ENCODE measurements at regions not wholly inside any gene's neighbourhood (a gene's known extent, or its start where the extent isn't known, plus 50 kb on each side); places are given as distances from the start of the nearest gene placed in this dataset.

DNA sequence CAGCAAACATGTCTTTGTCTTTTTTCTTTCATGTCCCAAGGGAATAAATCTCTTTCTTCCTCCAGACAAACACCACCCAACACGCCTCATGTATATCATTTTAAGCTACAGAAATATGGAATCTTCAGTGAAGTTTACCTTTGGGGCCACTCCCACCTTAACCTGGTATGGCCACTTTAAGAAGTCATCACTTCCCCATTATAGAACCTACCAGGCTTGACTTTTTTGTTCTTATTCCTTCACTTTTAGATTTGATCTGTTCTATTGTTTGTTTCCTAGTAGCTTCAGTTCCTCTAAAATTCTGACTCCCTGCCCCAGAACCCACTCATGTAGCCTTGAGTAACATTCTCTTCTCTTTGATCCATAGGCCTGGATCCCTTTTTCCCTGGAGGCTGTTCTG, 226.3 kb downstream of the HLX start:
- TF ChIP-seq, protein P1, sequence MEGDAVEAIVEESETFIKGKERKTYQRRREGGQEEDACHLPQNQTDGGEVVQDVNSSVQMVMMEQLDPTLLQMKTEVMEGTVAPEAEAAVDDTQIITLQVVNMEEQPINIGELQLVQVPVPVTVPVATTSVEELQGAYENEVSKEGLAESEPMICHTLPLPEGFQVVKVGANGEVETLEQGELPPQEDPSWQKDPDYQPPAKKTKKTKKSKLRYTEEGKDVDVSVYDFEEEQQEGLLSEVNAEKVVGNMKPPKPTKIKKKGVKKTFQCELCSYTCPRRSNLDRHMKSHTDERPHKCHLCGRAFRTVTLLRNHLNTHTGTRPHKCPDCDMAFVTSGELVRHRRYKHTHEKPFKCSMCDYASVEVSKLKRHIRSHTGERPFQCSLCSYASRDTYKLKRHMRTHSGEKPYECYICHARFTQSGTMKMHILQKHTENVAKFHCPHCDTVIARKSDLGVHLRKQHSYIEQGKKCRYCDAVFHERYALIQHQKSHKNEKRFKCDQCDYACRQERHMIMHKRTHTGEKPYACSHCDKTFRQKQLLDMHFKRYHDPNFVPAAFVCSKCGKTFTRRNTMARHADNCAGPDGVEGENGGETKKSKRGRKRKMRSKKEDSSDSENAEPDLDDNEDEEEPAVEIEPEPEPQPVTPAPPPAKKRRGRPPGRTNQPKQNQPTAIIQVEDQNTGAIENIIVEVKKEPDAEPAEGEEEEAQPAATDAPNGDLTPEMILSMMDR (IDR thresholded peaks at IDR 0.05; ENCODE audit: low read depth, low read length), result no peak
- H3K4me3 ChIP-seq (ENCODE audit: low read depth, low read length), result no peak overlapping the region

DNA sequence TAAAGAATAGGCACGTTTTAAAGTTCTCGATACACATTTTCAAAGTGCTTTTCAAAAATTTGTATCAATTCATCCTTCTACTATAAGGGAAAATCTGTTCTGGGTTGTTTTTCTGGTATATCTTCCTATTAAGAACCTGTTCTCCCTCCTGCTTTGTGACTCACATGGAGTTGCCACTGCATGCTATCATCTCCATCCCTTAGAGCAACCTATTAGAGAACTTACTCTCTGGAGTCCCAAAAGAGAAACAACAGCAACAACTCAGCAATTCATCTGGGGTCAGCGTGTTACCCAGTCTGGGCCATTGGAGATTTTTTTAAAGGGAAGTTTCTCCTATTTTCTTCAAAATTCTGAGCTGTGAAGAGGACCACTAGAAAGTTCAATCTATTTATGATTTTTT, 227.4 kb downstream of the HLX start:
- TF ChIP-seq, protein P1 (IDR thresholded peaks at IDR 0.05; ENCODE audit: low read depth, low read length), result no peak
- no peak overlapping the region for H3K4me3 ChIP-seq (ENCODE audit: low read depth, low read length)

DNA sequence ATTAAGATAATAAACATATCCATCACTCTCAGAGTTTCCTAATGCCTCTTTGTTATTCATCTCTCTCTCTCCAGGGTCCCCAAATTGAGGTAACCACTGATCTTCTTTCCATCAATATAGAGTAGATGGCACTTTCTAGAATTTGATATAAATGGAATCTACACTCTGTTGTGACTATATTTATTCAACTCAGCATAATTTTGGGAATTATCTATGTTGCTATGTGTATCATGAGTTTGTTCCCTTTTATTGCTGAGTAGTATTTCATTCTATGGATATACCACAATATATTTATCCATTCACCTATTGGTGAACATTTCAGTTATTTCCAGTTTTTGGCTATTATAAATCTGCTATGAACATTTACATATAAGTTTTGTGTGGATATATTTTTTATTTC, 230.7 kb downstream of the HLX start:
- TF ChIP-seq, protein P1 (IDR thresholded peaks at IDR 0.05; ENCODE audit: low read depth, low read length), result no peak
- no peak overlapping the region for H3K4me3 ChIP-seq (ENCODE audit: low read depth, low read length)

DNA sequence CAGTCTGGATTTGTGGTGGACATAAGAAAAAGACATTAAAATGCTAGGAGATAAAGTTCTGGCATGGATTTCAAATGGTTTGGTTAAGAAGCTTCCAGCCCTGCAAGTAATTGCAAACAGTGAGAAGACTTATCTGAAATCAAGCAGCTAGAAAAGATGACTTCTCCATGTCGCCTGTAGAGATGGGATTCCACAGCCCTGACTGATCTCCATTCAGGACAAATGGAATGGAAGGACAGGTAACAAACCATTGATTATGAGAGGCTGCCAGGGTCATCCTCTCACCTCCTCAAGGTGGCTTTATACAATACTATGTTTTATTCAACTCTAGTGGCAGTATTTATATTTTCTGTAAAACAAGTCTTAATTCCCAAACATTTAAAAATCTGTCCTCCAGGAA, 237.9 kb downstream of the HLX start:
- no peak overlapping the region for H3K4me3 ChIP-seq (ENCODE audit: low read depth, low read length)
- TF ChIP-seq, protein P1 (IDR thresholded peaks at IDR 0.05; ENCODE audit: low read depth, low read length), result no peak

DNA sequence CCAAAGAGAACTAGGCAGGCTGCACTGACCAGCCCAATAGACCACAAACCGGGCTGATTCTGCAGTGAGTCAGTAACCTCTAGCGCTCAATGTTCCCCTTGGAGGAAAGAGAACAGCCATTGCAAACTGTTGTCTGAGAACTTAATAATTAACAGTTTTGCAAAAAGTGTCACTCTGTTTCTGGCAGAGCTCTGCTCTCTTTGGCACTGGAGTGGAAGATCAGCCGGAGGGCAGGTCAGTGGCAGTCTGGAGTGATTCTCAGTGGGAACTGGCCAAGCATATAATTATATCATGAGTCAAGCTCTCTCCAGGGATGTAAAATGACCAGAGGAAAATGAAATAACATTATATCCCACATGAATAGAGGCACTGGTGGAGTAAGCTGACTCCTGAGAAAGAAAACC, 238.3 kb downstream of the HLX start:
- TF ChIP-seq, protein P1 (IDR thresholded peaks at IDR 0.05; ENCODE audit: low read depth, low read length), result no peak
- no peak overlapping the region for H3K4me3 ChIP-seq (ENCODE audit: low read depth, low read length)

DNA sequence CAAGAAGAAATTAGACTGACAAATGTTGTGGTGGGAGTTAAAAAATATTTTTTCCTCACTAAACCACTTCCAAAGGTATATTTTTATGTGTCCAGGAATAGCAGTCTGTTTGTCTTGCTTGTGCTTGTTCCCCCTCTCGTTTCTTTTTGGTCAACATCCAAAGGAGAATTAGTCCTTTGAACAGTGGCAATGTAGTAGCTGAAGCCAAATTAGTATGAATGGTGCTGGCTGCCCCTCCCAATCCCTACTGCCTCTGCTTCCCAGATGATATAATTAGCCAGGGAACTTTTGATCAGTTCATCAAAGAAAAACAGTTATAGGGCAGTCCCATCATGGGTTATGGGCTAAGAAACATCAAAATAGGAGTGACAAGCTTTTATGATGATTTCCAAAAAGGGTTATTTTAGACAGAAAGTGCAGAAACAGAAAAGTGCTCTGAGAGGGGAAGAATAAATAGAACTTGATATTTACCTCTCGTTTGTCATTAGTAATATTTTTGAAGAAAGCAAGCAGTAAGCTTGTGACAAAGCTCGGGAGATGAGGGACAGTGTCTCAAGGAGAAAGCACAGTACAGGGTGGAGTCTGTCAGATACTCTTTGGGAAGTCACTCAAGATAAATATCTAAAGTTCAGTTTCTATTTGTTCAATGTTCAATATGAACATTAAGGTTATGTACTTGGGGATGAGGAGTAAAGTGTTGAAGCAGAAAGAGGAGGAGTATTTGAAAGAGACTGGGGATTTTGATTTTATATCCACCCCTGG, 239.1 kb downstream of the HLX start:
- H3K4me3 ChIP-seq (ENCODE audit: low read depth, low read length), result no peak overlapping the region
- TF ChIP-seq, protein P1 (IDR thresholded peaks at IDR 0.05; ENCODE audit: low read depth, low read length), result no peak

DNA sequence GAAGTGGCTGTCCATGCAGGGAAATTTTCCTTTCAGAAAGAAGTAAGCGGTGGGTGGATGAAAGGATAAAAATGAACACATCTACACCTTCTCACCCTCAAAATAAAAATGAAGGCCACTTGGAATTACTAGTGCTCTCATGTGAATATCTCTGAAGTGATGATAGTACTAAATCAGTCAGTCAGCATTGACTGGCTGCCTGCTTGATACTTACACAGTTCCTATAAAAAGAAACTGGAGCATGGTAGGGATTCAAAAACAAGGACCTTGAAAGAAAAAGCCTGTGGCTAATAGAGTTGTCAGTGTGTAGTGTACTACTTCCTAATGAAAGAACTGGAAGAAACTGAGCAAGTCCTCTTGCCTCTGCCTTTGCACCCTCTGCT, 239.7 kb downstream of the HLX start:
- H3K4me3 ChIP-seq (ENCODE audit: low read depth, low read length), result no peak overlapping the region
- TF ChIP-seq, protein P1 (IDR thresholded peaks at IDR 0.05; ENCODE audit: low read depth, low read length), result no peak
